ENCODE measurements at regions not wholly inside any gene's neighbourhood (a gene's known extent, or its start where the extent isn't known, plus 50 kb on each side); places are given as distances from the start of the nearest gene placed in this dataset.

- TF ChIP-seq CTCF (IDR thresholded peaks at IDR 0.05) (no peak), POLR2A (IDR thresholded peaks at IDR 0.05) (no peak)
Observed at GRCh38 chr1:104785575-104786187, 1036.0 kb downstream of the AMY1C start.
